ENCODE measurements at regions not wholly inside any gene's neighbourhood (a gene's known extent, or its start where the extent isn't known, plus 50 kb on each side); places are given as distances from the start of the nearest gene placed in this dataset.
"Not testable (repeated sequence)": the region's sequence is repeated elsewhere in the genome, so short reads cannot be mapped to it uniquely, and the experiment has no call there.

- FAIRE-seq, result no peak
- no TSS peak for BruUV-seq (replicated peaks)
- POLR2A ChIA-PET, result no interaction called here
These were observed 147.0 kb upstream of the OR4E1 start for GRCh38 chr14:21820631-21821030.

GRCh38 chr14:21819891-21820290 lies 146.3 kb upstream of the OR4E1 start:
- H3K9ac ChIP-seq (ENCODE audit: control insufficient read depth, insufficient read depth, low read length); in situ Hi-C loops (cut with MboI); H3K4me2 ChIP-seq (ENCODE audit: control insufficient read depth, insufficient read depth); H3K79me2 ChIP-seq (ENCODE audit: control insufficient read depth, insufficient read depth, low read length); intact Hi-C loops (cut with micrococcal nuclease; ENCODE audit: unreplicated experiment); SMC1A ChIA-PET (ENCODE audit: uncharacterized antibody, unreplicated experiment); H4K20me1 ChIP-seq (ENCODE audit: control insufficient read depth, insufficient read depth); POLR2A ChIA-PET; ATAC-seq; H3K36me3 ChIP-seq (ENCODE audit: control insufficient read depth in 2 of 2, insufficient read depth in 2 of 2, low read length in 1 of 2); DNase-seq (ENCODE audit: low read depth, low spot score); H3K4me1 ChIP-seq (ENCODE audit: control insufficient read depth, insufficient read depth, low read length); H3K9me3 ChIP-seq (replicated peaks; ENCODE audit: control insufficient read depth, insufficient read depth, low read length); H3K27ac ChIP-seq (ENCODE audit: control insufficient read depth, insufficient read depth); FAIRE-seq; H3K4me3 ChIP-seq; H3K27me3 ChIP-seq (replicated peaks in 1 of 2; ENCODE audit: control insufficient read depth in 2 of 2, insufficient read depth in 2 of 2, low read length in 1 of 2); H2AFZ ChIP-seq (ENCODE audit: control insufficient read depth, low read depth, low read length); RAD21 ChIA-PET (ENCODE audit: unreplicated experiment); BruUV-seq (replicated peaks): not testable (repeated sequence)
- CTCF ChIA-PET, result interaction anchor here (0.6 kb wide), 1 partner anchor 717 kb away, joined by 3 read pairs; no protein-coding TSS in a partner anchor
- 0% methylated on average over 1 of the region's 1 CpG for WGBS (ENCODE audit: insufficient coverage, insufficient replicate concordance, low lambda C conversion rate, missing lambda C conversion rate)

More at GRCh38 chr14:21820631-21821030, 147.0 kb upstream of the OR4E1 start:
- Histone ChIP-seq H3K27ac (ENCODE audit: control insufficient read depth, insufficient read depth) (no peak overlapping the region), H3K36me3 (ENCODE audit: control insufficient read depth in 2 of 2, insufficient read depth in 2 of 2, low read length in 1 of 2) (no peaks in the 10 kb centered on the region), H3K4me3 (no peak overlapping the region), H4K20me1 (ENCODE audit: control insufficient read depth, insufficient read depth) (no peaks in the 10 kb centered on the region), H3K4me1 (ENCODE audit: control insufficient read depth, insufficient read depth, low read length) (no peaks in the 10 kb centered on the region), H3K4me2 (ENCODE audit: control insufficient read depth, insufficient read depth) (no peak overlapping the region), H3K9me3 (replicated peaks; ENCODE audit: control insufficient read depth, insufficient read depth, low read length) (no peaks in the 10 kb centered on the region; the same call in 2 of the 3 replicates), H3K79me2 (ENCODE audit: control insufficient read depth, insufficient read depth, low read length) (no peaks in the 10 kb centered on the region), H3K9ac (ENCODE audit: control insufficient read depth, insufficient read depth, low read length) (no peak overlapping the region), H2AFZ (ENCODE audit: control insufficient read depth, low read depth, low read length) (no peak overlapping the region), H3K27me3 (replicated peaks in 1 of 2; ENCODE audit: control insufficient read depth in 2 of 2, insufficient read depth in 2 of 2, low read length in 1 of 2) (peaks cover 0 to under 1% of the 10 kb centered on the region in 2 experiments; a peak in 1 of 4 replicates)
- ChIA-PET SMC1A (ENCODE audit: uncharacterized antibody, unreplicated experiment) (no interaction called here), CTCF (no interaction called here), RAD21 (ENCODE audit: unreplicated experiment) (no interaction called here)
- in situ Hi-C loops (cut with MboI) (no loop called here), intact Hi-C loops (cut with micrococcal nuclease; ENCODE audit: unreplicated experiment) (no loop called here)
- DNase-seq (ENCODE audit: low read depth, low spot score), result no peak
- no peak for ATAC-seq
- TF ChIP-seq SREBF2 (IDR thresholded peaks at IDR 0.05; ENCODE audit: low read length) (no peak), HDAC2 (IDR thresholded peaks at IDR 0.05) (no peak), HDAC6 (IDR thresholded peaks at IDR 0.05; ENCODE audit: unreplicated experiment) (no peak), EZH2 (IDR thresholded peaks at IDR 0.05; ENCODE audit: borderline replicate concordance, control insufficient read depth, low read depth, low read length) (no peak), SMARCA5 (IDR thresholded peaks at IDR 0.05) (no peak), ZBED1 (IDR thresholded peaks at IDR 0.05; ENCODE audit: borderline replicate concordance) (no peak), PKNOX1 (IDR thresholded peaks at IDR 0.05) (no peak), CREM (IDR thresholded peaks at IDR 0.05; ENCODE audit: low read depth) (no peak), LARP7 (IDR thresholded peaks at IDR 0.05) (no peak), E4F1 (IDR thresholded peaks at IDR 0.05; ENCODE audit: borderline replicate concordance, partially characterized antibody) (no peak)
- 0% methylated on average over 1 of the region's 1 CpG for WGBS (ENCODE audit: insufficient coverage, insufficient replicate concordance, low lambda C conversion rate, missing lambda C conversion rate)

- SMC1A ChIA-PET (ENCODE audit: uncharacterized antibody, unreplicated experiment); H3K9ac ChIP-seq (ENCODE audit: control insufficient read depth, insufficient read depth, low read length); H3K36me3 ChIP-seq (ENCODE audit: control insufficient read depth in 2 of 2, insufficient read depth in 2 of 2, low read length in 1 of 2); in situ Hi-C loops (cut with MboI); CTCF ChIA-PET; RAD21 ChIA-PET (ENCODE audit: unreplicated experiment); POLR2A ChIA-PET; FAIRE-seq; DNase-seq (ENCODE audit: low read depth, low spot score); H3K4me3 ChIP-seq; H3K27me3 ChIP-seq (replicated peaks in 1 of 2; ENCODE audit: control insufficient read depth in 2 of 2, insufficient read depth in 2 of 2, low read length in 1 of 2); H3K4me1 ChIP-seq (ENCODE audit: control insufficient read depth, insufficient read depth, low read length); H3K9me3 ChIP-seq (replicated peaks; ENCODE audit: control insufficient read depth, insufficient read depth, low read length); H2AFZ ChIP-seq (ENCODE audit: control insufficient read depth, low read depth, low read length); H3K27ac ChIP-seq (ENCODE audit: control insufficient read depth, insufficient read depth); H4K20me1 ChIP-seq (ENCODE audit: control insufficient read depth, insufficient read depth); H3K79me2 ChIP-seq (ENCODE audit: control insufficient read depth, insufficient read depth, low read length); BruUV-seq (replicated peaks); ATAC-seq; intact Hi-C loops (cut with micrococcal nuclease; ENCODE audit: unreplicated experiment); H3K4me2 ChIP-seq (ENCODE audit: control insufficient read depth, insufficient read depth): not testable (repeated sequence)
- WGBS (ENCODE audit: insufficient coverage, insufficient replicate concordance, low lambda C conversion rate, missing lambda C conversion rate), result 57% methylated on average over 3 of the region's 3 CpGs
These were observed 143.4 kb upstream of the OR4E1 start for GRCh38 chr14:21817010-21817409.
